Epithelial cell of esophagus (primary cell): ENCODE measurements at regions not wholly inside any gene's neighbourhood (a gene's known extent, or its start where the extent isn't known, plus 50 kb on each side); places are given as distances from the start of the nearest gene placed in this dataset.
A peak's percentile ranks its signal among the peaks of the same experiment; 100 is the strongest.

Experiments
- DNase-seq: peaks from one replicate; pipeline ENCODE4 v3.0.0; 2010; ENCODE audit warnings: low read depth
- H3K4me3 ChIP-seq: 2 replicates; pipeline ENCODE4 v1.5.1; 2011; ENCODE audit warnings: mild to moderate bottlenecking, low read length, control low read depth
- CTCF ChIP-seq: IDR thresholded peaks from 2 replicates; pipeline ENCODE4 v1.5.1; 2011; ENCODE audit warnings: low read depth, mild to moderate bottlenecking, low read length, control low read depth, inconsistent platforms; ENCODE audit not compliant: insufficient read depth; ENCODE audit errors: missing control alignments

- TF ChIP-seq CTCF = no peak
- DNase-seq = no peak
These were observed 380.5 kb downstream of the VRK1 start for GRCh38 chr14:97177635-97178034.

DNA sequence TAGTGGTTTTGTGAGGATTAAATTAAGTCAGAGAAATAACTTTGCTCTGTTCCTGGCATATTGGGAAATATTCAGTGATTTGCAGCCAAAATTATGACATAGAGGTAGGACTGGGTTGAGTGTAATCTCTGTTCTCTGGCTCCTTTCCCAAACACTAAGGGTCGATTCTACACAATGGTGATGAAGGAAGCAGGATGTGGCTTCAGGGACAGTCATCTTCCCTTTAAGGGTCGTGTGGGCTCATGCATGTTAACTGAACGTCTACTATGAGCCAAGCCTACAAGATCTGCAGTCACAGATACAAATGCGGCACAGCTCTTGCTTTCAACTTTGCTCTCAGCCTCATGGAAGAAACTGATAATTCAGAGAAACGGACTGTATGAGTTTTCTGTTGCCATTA, 381.6 kb downstream of the VRK1 start:
- TF ChIP-seq CTCF = no peak
- H3K4me3 ChIP-seq = no peak overlapping the region
- no peak for DNase-seq

More at GRCh38 chr14:97177635-97178034, 380.5 kb downstream of the VRK1 start:
- H3K4me3 ChIP-seq = no peak overlapping the region

- DNase-seq = no peak
- TF ChIP-seq CTCF = no peak
These were observed 382.4 kb downstream of the VRK1 start for GRCh38 chr14:97179573-97179972.

GRCh38 chr14:97180304-97181200, 383.4 kb downstream of the VRK1 start:
- DNase-seq = peak; percentile 39
- no peak for TF ChIP-seq CTCF
- no peak overlapping the region for H3K4me3 ChIP-seq

More at GRCh38 chr14:97179573-97179972, 382.4 kb downstream of the VRK1 start:
- H3K4me3 ChIP-seq = no peak overlapping the region

DNA sequence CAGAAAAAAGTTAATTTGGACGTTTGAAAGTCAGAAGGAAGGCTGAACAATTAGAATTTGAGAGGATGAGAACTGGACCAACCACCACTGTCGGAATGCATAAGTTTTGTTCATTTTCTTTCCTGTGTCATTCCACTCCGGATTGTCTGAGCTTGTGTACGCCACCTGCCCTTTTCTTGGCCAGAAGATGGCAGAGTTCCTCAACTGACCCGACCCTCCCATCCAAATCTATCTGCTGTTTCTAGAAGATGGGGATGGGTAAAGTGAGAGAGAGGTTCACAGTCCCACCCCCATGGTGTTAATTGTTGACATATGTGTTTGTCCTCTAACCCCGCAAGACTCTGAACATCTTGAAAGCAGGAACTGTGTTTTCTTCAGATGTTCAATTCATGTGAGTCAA, 388.0 kb downstream of the VRK1 start:
- H3K4me3 ChIP-seq = no peak overlapping the region
- DNase-seq = peak; percentile 10
- peak; percentile 29 for TF ChIP-seq CTCF

- TF ChIP-seq CTCF = no peak
- no peak for DNase-seq
- H3K4me3 ChIP-seq = no peak overlapping the region
These were observed 390.7 kb downstream of the VRK1 start for GRCh38 chr14:97187916-97188315.

GRCh38 chr14:97196336-97196735, 399.2 kb downstream of the VRK1 start:
- no peak for TF ChIP-seq CTCF
- H3K4me3 ChIP-seq = no peak overlapping the region
- no peak for DNase-seq
